ENCODE measurements at regions not wholly inside any gene's neighbourhood (a gene's known extent, or its start where the extent isn't known, plus 50 kb on each side); places are given as distances from the start of the nearest gene placed in this dataset.

DNA sequence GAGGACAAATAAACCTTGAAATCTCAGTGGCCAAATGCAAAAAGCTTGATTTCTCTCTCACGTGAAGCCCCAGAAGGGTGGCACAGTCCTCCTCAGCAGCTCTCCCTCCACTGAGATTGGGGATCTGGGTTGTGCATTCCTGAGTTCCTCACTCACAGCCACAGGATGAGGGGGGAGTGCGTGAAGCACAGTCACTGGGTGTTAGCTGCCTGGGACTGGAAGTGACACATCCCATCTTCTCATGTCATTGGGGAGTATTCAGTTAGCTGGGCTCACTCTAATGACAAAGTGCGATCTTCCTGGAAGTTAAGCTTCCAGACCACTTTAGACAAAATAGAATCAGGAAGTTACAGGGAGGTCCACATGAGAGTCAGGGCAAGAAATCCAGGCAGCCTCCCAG lies 192.2 kb upstream of the LRFN2 start:
- Histone ChIP-seq H3K4me3 (replicated peaks in 1 of 3; ENCODE audit: insufficient read depth in 1 of 3, low read depth in 2 of 3, low read length in 3 of 3) (no peak overlapping the region), H3K36me3 (replicated peaks in 1 of 2; ENCODE audit: control insufficient read depth in 1 of 2, insufficient read depth in 2 of 2, low read length in 2 of 2) (no peaks in the 10 kb centered on the region), H3K27ac (ENCODE audit: extremely low read length, insufficient read depth, low read length) (no peak overlapping the region), H3K27me3 (ENCODE audit: control insufficient read depth in 1 of 2, insufficient read depth in 2 of 2, low read length in 2 of 2) (peaks cover 0 to 15% of the 10 kb centered on the region in 2 experiments; a peak in 1 of 5 replicates), H3K79me2 (ENCODE audit: insufficient read depth, low read length) (no peaks in the 10 kb centered on the region), H3K9me3 (ENCODE audit: low read length) (no peaks in the 10 kb centered on the region), H3K4me1 (ENCODE audit: insufficient read depth, low read length) (no peaks in the 10 kb centered on the region), H3K9ac (ENCODE audit: insufficient read depth, low read depth, low read length) (no peak overlapping the region), H2AFZ (ENCODE audit: low read length) (no peak overlapping the region), H4K20me1 (ENCODE audit: insufficient read depth, low read length) (no peaks in the 10 kb centered on the region), H3K4me2 (ENCODE audit: low read depth, low read length) (no peak overlapping the region)
- ChIA-PET CTCF (ENCODE audit: low intra/inter-chr PET ratio, low total read pairs) (no interaction called here), POLR2A (no interaction called here)
- FAIRE-seq: no peak
- 28% methylated on average over 3 of the region's 3 CpGs for WGBS (ENCODE audit: low lambda C conversion rate)
- in situ Hi-C loops (cut with HindIII; ENCODE audit: extremely low pct_ligation_motif_present, low pct_unique_long_range_greater_than_20kb) (no loop called here), intact Hi-C loops (cut with micrococcal nuclease; ENCODE audit: unreplicated experiment) (no loop called here)
- ATAC-seq: no peak
- BruUV-seq (replicated peaks): no TSS peak
- no peak for DNase-seq (ENCODE audit: low spot score)
- TF ChIP-seq, protein P1, sequence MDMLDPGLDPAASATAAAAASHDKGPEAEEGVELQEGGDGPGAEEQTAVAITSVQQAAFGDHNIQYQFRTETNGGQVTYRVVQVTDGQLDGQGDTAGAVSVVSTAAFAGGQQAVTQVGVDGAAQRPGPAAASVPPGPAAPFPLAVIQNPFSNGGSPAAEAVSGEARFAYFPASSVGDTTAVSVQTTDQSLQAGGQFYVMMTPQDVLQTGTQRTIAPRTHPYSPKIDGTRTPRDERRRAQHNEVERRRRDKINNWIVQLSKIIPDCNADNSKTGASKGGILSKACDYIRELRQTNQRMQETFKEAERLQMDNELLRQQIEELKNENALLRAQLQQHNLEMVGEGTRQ (IDR thresholded peaks at IDR 0.05; ENCODE audit: low read depth, low read length): no peak
- TF ChIP-seq, protein P1 (CRISPR knock-in tag; IDR thresholded peaks at IDR 0.05; ENCODE audit: borderline replicate concordance): no peak
- TF ChIP-seq ZNF556 (CRISPR knock-in tag; IDR thresholded peaks at IDR 0.05; ENCODE audit: borderline replicate concordance) (no peak), SALL1 (CRISPR knock-in tag; IDR thresholded peaks at IDR 0.05) (no peak), HNF1B (CRISPR knock-in tag; IDR thresholded peaks at IDR 0.05) (no peak), KLF12 (CRISPR knock-in tag; IDR thresholded peaks at IDR 0.05; ENCODE audit: borderline replicate concordance) (no peak), KDM3A (CRISPR knock-in tag; IDR thresholded peaks at IDR 0.05; ENCODE audit: low read depth) (no peak), ONECUT2 (CRISPR knock-in tag; IDR thresholded peaks at IDR 0.05) (no peak), THAP11 (CRISPR knock-in tag; IDR thresholded peaks at IDR 0.05) (no peak), RBM39 (IDR thresholded peaks at IDR 0.05; ENCODE audit: low read depth, low read length, poor library complexity, severe bottlenecking) (no peak), SMAD1 (CRISPR knock-in tag; IDR thresholded peaks at IDR 0.05; ENCODE audit: borderline replicate concordance, low read depth) (no peak), DMAP1 (CRISPR knock-in tag; IDR thresholded peaks at IDR 0.05) (no peak), KLF13 (CRISPR knock-in tag; IDR thresholded peaks at IDR 0.05) (no peak), ZSCAN9 (CRISPR knock-in tag; IDR thresholded peaks at IDR 0.05; ENCODE audit: borderline replicate concordance) (no peak)
- TF ChIP-seq, protein P2, sequence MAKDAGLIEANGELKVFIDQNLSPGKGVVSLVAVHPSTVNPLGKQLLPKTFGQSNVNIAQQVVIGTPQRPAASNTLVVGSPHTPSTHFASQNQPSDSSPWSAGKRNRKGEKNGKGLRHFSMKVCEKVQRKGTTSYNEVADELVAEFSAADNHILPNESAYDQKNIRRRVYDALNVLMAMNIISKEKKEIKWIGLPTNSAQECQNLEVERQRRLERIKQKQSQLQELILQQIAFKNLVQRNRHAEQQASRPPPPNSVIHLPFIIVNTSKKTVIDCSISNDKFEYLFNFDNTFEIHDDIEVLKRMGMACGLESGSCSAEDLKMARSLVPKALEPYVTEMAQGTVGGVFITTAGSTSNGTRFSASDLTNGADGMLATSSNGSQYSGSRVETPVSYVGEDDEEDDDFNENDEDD (CRISPR knock-in tag; IDR thresholded peaks at IDR 0.05; ENCODE audit: borderline replicate concordance): no peak
- TF ChIP-seq, protein P3, sequence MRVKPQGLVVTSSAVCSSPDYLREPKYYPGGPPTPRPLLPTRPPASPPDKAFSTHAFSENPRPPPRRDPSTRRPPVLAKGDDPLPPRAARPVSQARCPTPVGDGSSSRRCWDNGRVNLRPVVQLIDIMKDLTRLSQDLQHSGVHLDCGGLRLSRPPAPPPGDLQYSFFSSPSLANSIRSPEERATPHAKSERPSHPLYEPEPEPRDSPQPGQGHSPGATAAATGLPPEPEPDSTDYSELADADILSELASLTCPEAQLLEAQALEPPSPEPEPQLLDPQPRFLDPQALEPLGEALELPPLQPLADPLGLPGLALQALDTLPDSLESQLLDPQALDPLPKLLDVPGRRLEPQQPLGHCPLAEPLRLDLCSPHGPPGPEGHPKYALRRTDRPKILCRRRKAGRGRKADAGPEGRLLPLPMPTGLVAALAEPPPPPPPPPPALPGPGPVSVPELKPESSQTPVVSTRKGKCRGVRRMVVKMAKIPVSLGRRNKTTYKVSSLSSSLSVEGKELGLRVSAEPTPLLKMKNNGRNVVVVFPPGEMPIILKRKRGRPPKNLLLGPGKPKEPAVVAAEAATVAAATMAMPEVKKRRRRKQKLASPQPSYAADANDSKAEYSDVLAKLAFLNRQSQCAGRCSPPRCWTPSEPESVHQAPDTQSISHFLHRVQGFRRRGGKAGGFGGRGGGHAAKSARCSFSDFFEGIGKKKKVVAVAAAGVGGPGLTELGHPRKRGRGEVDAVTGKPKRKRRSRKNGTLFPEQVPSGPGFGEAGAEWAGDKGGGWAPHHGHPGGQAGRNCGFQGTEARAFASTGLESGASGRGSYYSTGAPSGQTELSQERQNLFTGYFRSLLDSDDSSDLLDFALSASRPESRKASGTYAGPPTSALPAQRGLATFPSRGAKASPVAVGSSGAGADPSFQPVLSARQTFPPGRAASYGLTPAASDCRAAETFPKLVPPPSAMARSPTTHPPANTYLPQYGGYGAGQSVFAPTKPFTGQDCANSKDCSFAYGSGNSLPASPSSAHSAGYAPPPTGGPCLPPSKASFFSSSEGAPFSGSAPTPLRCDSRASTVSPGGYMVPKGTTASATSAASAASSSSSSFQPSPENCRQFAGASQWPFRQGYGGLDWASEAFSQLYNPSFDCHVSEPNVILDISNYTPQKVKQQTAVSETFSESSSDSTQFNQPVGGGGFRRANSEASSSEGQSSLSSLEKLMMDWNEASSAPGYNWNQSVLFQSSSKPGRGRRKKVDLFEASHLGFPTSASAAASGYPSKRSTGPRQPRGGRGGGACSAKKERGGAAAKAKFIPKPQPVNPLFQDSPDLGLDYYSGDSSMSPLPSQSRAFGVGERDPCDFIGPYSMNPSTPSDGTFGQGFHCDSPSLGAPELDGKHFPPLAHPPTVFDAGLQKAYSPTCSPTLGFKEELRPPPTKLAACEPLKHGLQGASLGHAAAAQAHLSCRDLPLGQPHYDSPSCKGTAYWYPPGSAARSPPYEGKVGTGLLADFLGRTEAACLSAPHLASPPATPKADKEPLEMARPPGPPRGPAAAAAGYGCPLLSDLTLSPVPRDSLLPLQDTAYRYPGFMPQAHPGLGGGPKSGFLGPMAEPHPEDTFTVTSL (CRISPR knock-in tag; IDR thresholded peaks at IDR 0.05; ENCODE audit: borderline replicate concordance): no peak
